K562 (cell line): ENCODE measurements at regions not wholly inside any gene's neighbourhood (a gene's known extent, or its start where the extent isn't known, plus 50 kb on each side); places are given as distances from the start of the nearest gene placed in this dataset.

Experiments used
- ARNT ChIP-seq, 2 experiments: fragments of 450-650 bp; IDR thresholded peaks; 2 replicates each; pipeline ENCODE4 v1.6.1; 2016; ENCODE audit warnings: mild to moderate bottlenecking in 1 of 2
- ELF1 ChIP-seq: fragments of 200-800 bp; sonication (Bioruptor generic); IDR thresholded peaks from 2 replicates; pipeline ENCODE4 v1.6.1; 2016; ENCODE audit warnings: missing genetic modification characterization, missing compliant biosample characterization
- ETV5 ChIP-seq: sonication (generic); formaldehyde crosslinking; IDR thresholded peaks from 2 replicates; pipeline ENCODE4 v1.4.0; 2020; ENCODE audit warnings: low read depth, mild to moderate bottlenecking, missing genetic modification reagents
- HLTF ChIP-seq: fragments of 450-650 bp; IDR thresholded peaks from 2 replicates; pipeline ENCODE4 v1.6.1; 2016
- KLF16 ChIP-seq: IDR thresholded peaks from 2 replicates; pipeline ENCODE4 v1.6.1; 2016; ENCODE audit warnings: antibody characterized with exemption
- L3MBTL2 ChIP-seq: fragments of 450-650 bp; IDR thresholded peaks from 2 replicates; pipeline ENCODE4 v1.6.1; 2016; ENCODE audit warnings: mild to moderate bottlenecking, moderate library complexity
- NCOA1 ChIP-seq: fragments of 450-650 bp; IDR thresholded peaks from 2 replicates; pipeline ENCODE4 v1.6.1; 2016; ENCODE audit warnings: low read depth
- NUFIP1 ChIP-seq: fragments of 450-650 bp; IDR thresholded peaks from 2 replicates; pipeline ENCODE4 v1.6.1; 2018; ENCODE audit not compliant: partially characterized antibody
- PHF20 ChIP-seq: fragments of 450-650 bp; IDR thresholded peaks from 2 replicates; pipeline ENCODE4 v1.6.1; 2018; ENCODE audit not compliant: partially characterized antibody
- RBFOX2 ChIP-seq: fragments of 200-400 bp; formaldehyde crosslinking; IDR thresholded peaks from 2 replicates; pipeline ENCODE4 v1.6.1; 2017; ENCODE audit warnings: low read depth, mild to moderate bottlenecking, low read length, moderate library complexity
- RBM15 ChIP-seq: fragments of 200-400 bp; formaldehyde crosslinking; IDR thresholded peaks from 2 replicates; pipeline ENCODE4 v1.6.1; 2018; ENCODE audit warnings: mild to moderate bottlenecking, low read length, moderate library complexity; ENCODE audit not compliant: insufficient read depth
- TBL1XR1 ChIP-seq, 2 experiments: IDR thresholded peaks; 2 replicates each; pipeline ENCODE4 v1.6.1; 2012; ENCODE audit warnings: improper control_type of control experiment in 2 of 2, low read length in 2 of 2, mild to moderate bottlenecking in 1 of 2
- TCF3 ChIP-seq: sonication (generic); formaldehyde crosslinking; IDR thresholded peaks from 2 replicates; pipeline ENCODE4 v1.4.0; 2020; ENCODE audit warnings: mild to moderate bottlenecking, missing genetic modification reagents
- TEAD2 ChIP-seq: fragments of 450-650 bp; IDR thresholded peaks from 2 replicates; pipeline ENCODE4 v1.6.1; 2016; ENCODE audit warnings: missing genetic modification characterization, control low read depth, missing compliant biosample characterization
- WHSC1 ChIP-seq: IDR thresholded peaks from one replicate; pipeline ENCODE4 v1.6.1; 2012; ENCODE audit warnings: low read length, control low read depth, inconsistent platforms
- YBX1 ChIP-seq: fragments of 450-650 bp; IDR thresholded peaks from 2 replicates; pipeline ENCODE4 v1.7.1; 2016; ENCODE audit warnings: mild to moderate bottlenecking
- ZC3H8 ChIP-seq: fragments of 450-650 bp; IDR thresholded peaks from 2 replicates; pipeline ENCODE4 v1.6.1; 2017
- ZFP1 ChIP-seq: fragments of 450-650 bp; formaldehyde crosslinking; IDR thresholded peaks from 2 replicates; pipeline ENCODE4 v1.4.0; 2020; ENCODE audit warnings: mild to moderate bottlenecking, mixed read lengths
- ZFPM2 ChIP-seq: fragments of 250-450 bp; sonication (Bioruptor Pico); IDR thresholded peaks from 2 replicates; pipeline ENCODE4 v1.5.1; 2022; ENCODE audit warnings: mild to moderate bottlenecking
- ZNF12 ChIP-seq: sonication (generic); formaldehyde crosslinking; IDR thresholded peaks from 2 replicates; pipeline ENCODE4 v1.4.0; 2020; ENCODE audit warnings: mild to moderate bottlenecking, missing genetic modification reagents
- ZNF217 ChIP-seq: sonication (generic); formaldehyde crosslinking; IDR thresholded peaks from 2 replicates; pipeline ENCODE4 v1.8.0; 2022; ENCODE audit warnings: mild to moderate bottlenecking, missing genetic modification reagents
- ZNF431 ChIP-seq: sonication (generic); formaldehyde crosslinking; IDR thresholded peaks from 2 replicates; pipeline ENCODE4 v1.8.0; 2022; ENCODE audit warnings: mild to moderate bottlenecking, missing genetic modification reagents
- ZNF436 ChIP-seq: fragments of 250-450, 450-650 bp; sonication (Bioruptor Pico); formaldehyde crosslinking; IDR thresholded peaks from 2 replicates; pipeline ENCODE4 v1.7.0; 2020; ENCODE audit warnings: mild to moderate bottlenecking
- TF ChIP-seq, protein P1 (sequence below): conservative IDR thresholded peaks from 2 replicates; pipeline ENCODE4 v1.6.1; 2011; ENCODE audit warnings: low read depth, mild to moderate bottlenecking, low read length; ENCODE audit not compliant: control insufficient read depth
- TF ChIP-seq, protein P2 (sequence below): fragments of 200-800 bp; sonication (Bioruptor generic); IDR thresholded peaks from 2 replicates; pipeline ENCODE4 v1.6.1; 2017; ENCODE audit warnings: missing genetic modification characterization, missing compliant biosample characterization
- TF ChIP-seq, protein P3 (sequence below): fragments of 250-450 bp; sonication (Bioruptor Pico); IDR thresholded peaks from 2 replicates; pipeline ENCODE4 v1.4.0; 2020; ENCODE audit warnings: borderline replicate concordance
- TF ChIP-seq, protein P4 (sequence below): fragments of 450-650 bp; formaldehyde crosslinking; IDR thresholded peaks from 2 replicates; pipeline ENCODE4 v1.4.0; 2022; ENCODE audit warnings: missing genetic modification characterization

- TF ChIP-seq L3MBTL2 = 0 out of 2 replicates have a peak, but pooled peaks have one; percentile 39
- TF ChIP-seq RBM15 = no peak
- no peak for TF ChIP-seq ETV5
- TF ChIP-seq, protein P1, sequence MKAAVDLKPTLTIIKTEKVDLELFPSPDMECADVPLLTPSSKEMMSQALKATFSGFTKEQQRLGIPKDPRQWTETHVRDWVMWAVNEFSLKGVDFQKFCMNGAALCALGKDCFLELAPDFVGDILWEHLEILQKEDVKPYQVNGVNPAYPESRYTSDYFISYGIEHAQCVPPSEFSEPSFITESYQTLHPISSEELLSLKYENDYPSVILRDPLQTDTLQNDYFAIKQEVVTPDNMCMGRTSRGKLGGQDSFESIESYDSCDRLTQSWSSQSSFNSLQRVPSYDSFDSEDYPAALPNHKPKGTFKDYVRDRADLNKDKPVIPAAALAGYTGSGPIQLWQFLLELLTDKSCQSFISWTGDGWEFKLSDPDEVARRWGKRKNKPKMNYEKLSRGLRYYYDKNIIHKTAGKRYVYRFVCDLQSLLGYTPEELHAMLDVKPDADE = no peak
- TF ChIP-seq TEAD2 (tag) = no peak
- TF ChIP-seq, protein P2, sequence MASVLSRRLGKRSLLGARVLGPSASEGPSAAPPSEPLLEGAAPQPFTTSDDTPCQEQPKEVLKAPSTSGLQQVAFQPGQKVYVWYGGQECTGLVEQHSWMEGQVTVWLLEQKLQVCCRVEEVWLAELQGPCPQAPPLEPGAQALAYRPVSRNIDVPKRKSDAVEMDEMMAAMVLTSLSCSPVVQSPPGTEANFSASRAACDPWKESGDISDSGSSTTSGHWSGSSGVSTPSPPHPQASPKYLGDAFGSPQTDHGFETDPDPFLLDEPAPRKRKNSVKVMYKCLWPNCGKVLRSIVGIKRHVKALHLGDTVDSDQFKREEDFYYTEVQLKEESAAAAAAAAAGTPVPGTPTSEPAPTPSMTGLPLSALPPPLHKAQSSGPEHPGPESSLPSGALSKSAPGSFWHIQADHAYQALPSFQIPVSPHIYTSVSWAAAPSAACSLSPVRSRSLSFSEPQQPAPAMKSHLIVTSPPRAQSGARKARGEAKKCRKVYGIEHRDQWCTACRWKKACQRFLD (CRISPR knock-in tag) = no peak
- TF ChIP-seq TCF3 (CRISPR knock-in tag) = no peak
- TF ChIP-seq ZFP1 = no peak
- TF ChIP-seq, protein P3, sequence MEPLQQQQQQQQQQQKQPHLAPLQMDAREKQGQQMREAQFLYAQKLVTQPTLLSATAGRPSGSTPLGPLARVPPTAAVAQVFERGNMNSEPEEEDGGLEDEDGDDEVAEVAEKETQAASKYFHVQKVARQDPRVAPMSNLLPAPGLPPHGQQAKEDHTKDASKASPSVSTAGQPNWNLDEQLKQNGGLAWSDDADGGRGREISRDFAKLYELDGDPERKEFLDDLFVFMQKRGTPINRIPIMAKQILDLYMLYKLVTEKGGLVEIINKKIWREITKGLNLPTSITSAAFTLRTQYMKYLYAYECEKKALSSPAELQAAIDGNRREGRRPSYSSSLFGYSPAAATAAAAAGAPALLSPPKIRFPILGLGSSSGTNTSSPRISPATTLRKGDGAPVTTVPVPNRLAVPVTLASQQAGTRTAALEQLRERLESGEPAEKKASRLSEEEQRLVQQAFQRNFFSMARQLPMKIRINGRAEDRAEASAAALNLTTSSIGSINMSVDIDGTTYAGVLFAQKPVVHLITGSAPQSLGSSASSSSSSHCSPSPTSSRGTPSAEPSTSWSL = no peak
- TF ChIP-seq ZNF431 = 0 out of 2 replicates have a peak, but pooled peaks have one; percentile 19
- TF ChIP-seq ZNF12 (CRISPR knock-in tag) = no peak
- no peak for TF ChIP-seq RBFOX2
- no peak for TF ChIP-seq NCOA1
- TF ChIP-seq NUFIP1 = no peak
- TF ChIP-seq HLTF = no peak
- TF ChIP-seq ZC3H8 = 0 out of 2 replicates have a peak, but pooled peaks have one; percentile 51
- TF ChIP-seq ZFPM2 (CRISPR knock-in tag) = no peak
- TF ChIP-seq YBX1 = no peak
- no peak for TF ChIP-seq ELF1 (tag)
- no peak for TF ChIP-seq ZNF436 (CRISPR knock-in tag)
- TF ChIP-seq TBL1XR1 (IDR thresholded peaks at IDR 0.05; ENCODE audit: low read length in 2 of 2) = no peak; a peak in 1 of 4 replicates
- TF ChIP-seq, protein P4, sequence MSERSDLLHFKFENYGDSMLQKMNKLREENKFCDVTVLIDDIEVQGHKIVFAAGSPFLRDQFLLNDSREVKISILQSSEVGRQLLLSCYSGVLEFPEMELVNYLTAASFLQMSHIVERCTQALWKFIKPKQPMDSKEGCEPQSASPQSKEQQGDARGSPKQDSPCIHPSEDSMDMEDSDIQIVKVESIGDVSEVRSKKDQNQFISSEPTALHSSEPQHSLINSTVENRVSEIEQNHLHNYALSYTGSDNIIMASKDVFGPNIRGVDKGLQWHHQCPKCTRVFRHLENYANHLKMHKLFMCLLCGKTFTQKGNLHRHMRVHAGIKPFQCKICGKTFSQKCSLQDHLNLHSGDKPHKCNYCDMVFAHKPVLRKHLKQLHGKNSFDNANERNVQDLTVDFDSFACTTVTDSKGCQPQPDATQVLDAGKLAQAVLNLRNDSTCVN (CRISPR knock-in tag) = peak; percentile 79; the same call in 1 of the 2 replicates
- TF ChIP-seq WHSC1 = no peak
- TF ChIP-seq ARNT (IDR thresholded peaks at IDR 0.05) = no peak; a peak in 1 of 4 replicates
- TF ChIP-seq KLF16 = no peak
- TF ChIP-seq ZNF217 (CRISPR knock-in tag) = no peak
- no peak for TF ChIP-seq PHF20
These were observed 89.0 kb upstream of the PIK3CG start (continued) for GRCh38 chr7:106775975-106776607.
